Endothelial cell of umbilical vein (primary cell): ENCODE measurements at regions not wholly inside any gene's neighbourhood (a gene's known extent, or its start where the extent isn't known, plus 50 kb on each side); places are given as distances from the start of the nearest gene placed in this dataset.

Source experiments
- BruUV-seq: library from RNA; stranded (reverse); fragments of 400-500 nt; replicated peaks from 2 replicates; lab custom pipeline; 2021; lab: Mats Ljungman, UMichigan
- CTCF ChIA-PET: fragments of 300-600, 350-600 bp; sonication (Branson Sonifier 250); formaldehyde crosslinking; loops from one replicate; lab custom pipeline; 2021; ENCODE audit warnings: antibody characterized with exemption, inconsistent platforms; lab: Charles Lee
- POLR2A ChIA-PET: fragments of 300-600, 350-600 bp; sonication (Branson Sonifier 250); formaldehyde crosslinking; loops from one replicate; lab custom pipeline; 2021; ENCODE audit warnings: antibody characterized with exemption, inconsistent platforms; lab: Charles Lee
- DNase-seq: peaks from one replicate; pipeline ENCODE4 v3.0.0-alpha.2; 2011; ENCODE audit warnings: low read depth, low spot score
- FAIRE-seq: peaks from 2 replicates; lab custom pipeline; 2011; peaks lifted over from hg19 to GRCh38; lab: Jason Lieb, UNC
- H2AFZ ChIP-seq: 2 replicates; pipeline ENCODE4 v1.6.0; 2012; ENCODE audit warnings: low read depth, low read length, control low read depth, inconsistent platforms
- H3K27ac ChIP-seq: 2 replicates; pipeline ENCODE4 v1.5.1; 2011; ENCODE audit warnings: low read depth, mild to moderate bottlenecking, control low read depth, low read length, moderate library complexity; ENCODE audit not compliant: insufficient read depth
- H3K27me3 ChIP-seq, 2 experiments: 2 replicates each; pipeline versions ENCODE4 v1.6.0 to v1.6.1; 2011; ENCODE audit warnings: low read length in 2 of 2, mixed read lengths in 1 of 2; ENCODE audit not compliant: control insufficient read depth in 2 of 2, insufficient read depth in 2 of 2
- H3K36me3 ChIP-seq, 2 experiments: 2 replicates in 1 of 2; 3 replicates in 1 of 2; pipeline ENCODE4 v1.5.1; 2011; ENCODE audit warnings: low read length in 2 of 2, mild to moderate bottlenecking in 1 of 2, moderate library complexity in 1 of 2; ENCODE audit not compliant: control insufficient read depth in 2 of 2, insufficient read depth in 2 of 2; ENCODE audit errors: extremely low read depth in 1 of 2
- H3K4me1 ChIP-seq: 3 replicates; pipeline ENCODE4 v1.5.1; 2011; ENCODE audit warnings: mild to moderate bottlenecking, low read length; ENCODE audit not compliant: control insufficient read depth, insufficient read depth; ENCODE audit errors: extremely low read depth
- H3K4me2 ChIP-seq: 2 replicates; pipeline ENCODE4 v1.6.1; 2011; ENCODE audit warnings: low read length, control low read depth, mixed read lengths; ENCODE audit not compliant: insufficient read depth
- H3K4me3 ChIP-seq, 3 experiments: fragments of 200-600 bp in 1 of 3; sonication (generic), shearing (Covaris generic) in 1 of 3; replicated peaks in 1 of 3; 2 replicates each; pipeline ENCODE4 v1.5.1; 2011 to 2016; ENCODE audit warnings: control low read depth in 3 of 3, low read length in 3 of 3, mild to moderate bottlenecking in 2 of 3, inconsistent platforms in 1 of 3, low read depth in 1 of 3, moderate library complexity in 1 of 3; ENCODE audit not compliant: insufficient read depth in 1 of 3
- H3K79me2 ChIP-seq: 2 replicates; pipeline ENCODE4 v1.6.0; 2012; ENCODE audit warnings: low read length, inconsistent platforms; ENCODE audit not compliant: control insufficient read depth, insufficient read depth
- H3K9ac ChIP-seq: replicated peaks from 2 replicates; pipeline ENCODE3; 2011; ENCODE audit warnings: low read length, control low read depth; ENCODE audit not compliant: insufficient read depth; ENCODE audit errors: extremely low read depth
- H3K9me1 ChIP-seq: replicated peaks from 3 replicates; pipeline ENCODE4 v1.6.0; 2011; ENCODE audit warnings: mild to moderate bottlenecking, low read length; ENCODE audit not compliant: control insufficient read depth, insufficient read depth; ENCODE audit errors: extremely low read depth
- H3K9me3 ChIP-seq: replicated peaks from 2 replicates; pipeline ENCODE4 v1.5.1; 2012; ENCODE audit warnings: low read length, inconsistent platforms; ENCODE audit not compliant: control insufficient read depth, insufficient read depth
- H4K20me1 ChIP-seq: replicated peaks from 2 replicates; pipeline ENCODE3; 2011; ENCODE audit warnings: mild to moderate bottlenecking, low read length; ENCODE audit not compliant: control insufficient read depth, insufficient read depth; ENCODE audit errors: extremely low read depth
- EZH2 ChIP-seq: IDR thresholded peaks from 2 replicates; pipeline ENCODE4 v1.6.1; 2012; ENCODE audit warnings: borderline replicate concordance, low read depth, mild to moderate bottlenecking, moderate library complexity, low read length, inconsistent platforms; ENCODE audit not compliant: severe bottlenecking
- FOS ChIP-seq: IDR thresholded peaks from 2 replicates; pipeline ENCODE4 v1.6.1; 2011; ENCODE audit warnings: mild to moderate bottlenecking, low read length, moderate library complexity, borderline replicate concordance; ENCODE audit not compliant: insufficient read depth
- GATA2 ChIP-seq: IDR thresholded peaks from 2 replicates; pipeline ENCODE4 v1.7.0; 2011; ENCODE audit warnings: low read depth, mild to moderate bottlenecking, moderate library complexity, mixed read lengths, low read length; ENCODE audit not compliant: insufficient read length, insufficient read depth
- JUN ChIP-seq: IDR thresholded peaks from 2 replicates; pipeline ENCODE4 v1.6.1; 2011; ENCODE audit warnings: borderline replicate concordance, low read depth; ENCODE audit not compliant: insufficient read length, insufficient read depth
- MYC ChIP-seq: IDR thresholded peaks from one replicate; pipeline ENCODE4 v1.6.1; 2011; ENCODE audit warnings: mild to moderate bottlenecking, low read depth, low read length
- POLR2A ChIP-seq: IDR thresholded peaks from 2 replicates; pipeline ENCODE4 v1.6.1; 2012; ENCODE audit warnings: low read depth, mild to moderate bottlenecking, control low read depth, low read length
- POLR2AphosphoS5 ChIP-seq: IDR thresholded peaks from 2 replicates; pipeline ENCODE4 v1.6.1; 2012; ENCODE audit warnings: low read depth, mild to moderate bottlenecking, control low read depth, low read length, moderate library complexity; ENCODE audit not compliant: insufficient read depth
- dilution Hi-C: fragments of 300-500 bp; cut with MboI; formaldehyde crosslinking; loops from one replicate; pipeline ENCODE4 v1.15.0; 2019; ENCODE audit warnings: low sequenced_read_pairs; ENCODE audit not compliant: extremely low pct_ligation_motif_present
- intact Hi-C: fragments of 100-400 bp; cut with micrococcal nuclease; formaldehyde crosslinking; loops from one replicate; pipeline ENCODE4 v1.10.0; 2022
- TF ChIP-seq, protein P1 (sequence below), 2 donors: IDR thresholded peaks; 1 replicate in 1 of 2; 2 replicates in 1 of 2; pipeline ENCODE4 v1.5.1; 2011; ENCODE audit warnings: low read length in 2 of 2, mild to moderate bottlenecking in 2 of 2, moderate library complexity in 2 of 2, control low read depth in 1 of 2, inconsistent platforms in 1 of 2, low read depth in 1 of 2; ENCODE audit not compliant: insufficient read depth in 1 of 2; ENCODE audit errors: extremely low read depth in 1 of 2
- TF ChIP-seq, protein P2 (sequence below): IDR thresholded peaks from 2 replicates; pipeline ENCODE4 v1.6.1; 2011; ENCODE audit not compliant: insufficient read depth, insufficient read length

DNA sequence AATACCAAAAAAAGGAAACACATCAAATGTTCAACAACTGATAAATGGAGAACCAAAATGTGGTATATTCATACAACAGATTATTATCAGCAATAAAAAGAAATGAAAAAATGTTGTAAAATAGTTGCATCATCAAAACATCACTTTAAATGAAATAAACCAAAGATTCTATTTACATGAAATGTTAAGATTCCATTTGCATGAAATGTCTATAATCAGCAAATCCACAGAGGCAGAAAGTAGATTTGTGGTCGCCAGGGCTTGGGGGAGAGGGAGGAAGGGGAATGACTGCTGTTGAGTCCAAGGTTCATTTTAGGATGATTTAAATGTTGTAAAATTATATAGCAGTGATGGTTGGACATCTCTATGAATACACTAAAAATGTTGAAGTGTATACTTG, 181.9 kb downstream of the RTP5 start:
- TF ChIP-seq FOS (no peak), POLR2A (no peak)
- POLR2A ChIA-PET, result no interaction called here
- H3K4me2 ChIP-seq, result no peak overlapping the region
- no peak for DNase-seq
- no peak overlapping the region for H3K27ac ChIP-seq
- intact Hi-C loops (no loop called here), dilution Hi-C loops (no loop called here)
- H2AFZ ChIP-seq, result no peak overlapping the region
- peaks cover 0 to 22% of the 10 kb centered on the region in 2 experiments for H3K27me3 ChIP-seq
- no peaks in the 10 kb centered on the region for H3K79me2 ChIP-seq
- no peaks in the 10 kb centered on the region for H3K36me3 ChIP-seq
- CTCF ChIA-PET, result no interaction called here
- H3K4me1 ChIP-seq, result no peaks in the 10 kb centered on the region
- H3K9me1 ChIP-seq, result no peaks in the 10 kb centered on the region
- no peaks in the 10 kb centered on the region for H4K20me1 ChIP-seq
- BruUV-seq, result no TSS peak
- H3K4me3 ChIP-seq, result no peak overlapping the region
- no peak for FAIRE-seq
- H3K9ac ChIP-seq, result no peak overlapping the region
- H3K9me3 ChIP-seq, result no peaks in the 10 kb centered on the region

DNA sequence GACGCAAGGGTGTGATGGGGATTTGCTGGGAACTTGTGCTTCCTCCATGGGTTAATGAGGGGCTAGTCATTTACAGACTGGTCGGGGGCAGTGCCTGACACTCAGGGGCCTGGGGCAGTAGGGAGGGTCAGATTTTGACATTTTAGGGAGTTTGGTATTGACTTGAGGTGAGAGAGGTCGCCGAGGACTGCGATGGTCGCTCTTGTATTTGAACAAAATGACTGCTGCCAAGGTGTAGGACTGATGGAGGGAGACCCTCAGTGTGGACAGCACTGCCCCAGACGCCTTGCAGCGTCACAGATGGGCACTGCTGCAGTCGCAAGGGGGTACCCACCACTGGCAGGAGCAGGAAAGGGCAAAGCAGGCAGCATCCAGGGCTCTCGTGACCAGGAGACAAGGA, 182.9 kb downstream of the RTP5 start:
- FAIRE-seq (no peak), DNase-seq (no peak)
- ChIA-PET POLR2A (no interaction called here), CTCF (no interaction called here)
- Histone ChIP-seq H4K20me1 (no peaks in the 10 kb centered on the region), H2AFZ (no peak overlapping the region), H3K27ac (no peak overlapping the region), H3K4me2 (no peak overlapping the region), H3K9me1 (no peaks in the 10 kb centered on the region), H3K9me3 (no peaks in the 10 kb centered on the region), H3K4me1 (no peaks in the 10 kb centered on the region), H3K27me3 (peaks cover 0 to 22% of the 10 kb centered on the region in 2 experiments), H3K4me3 (no peak overlapping the region), H3K9ac (no peak overlapping the region), H3K36me3 (no peaks in the 10 kb centered on the region), H3K79me2 (no peaks in the 10 kb centered on the region)
- intact Hi-C loops (no loop called here), dilution Hi-C loops (no loop called here)
- no TSS peak for BruUV-seq
- no peak for TF ChIP-seq GATA2
- TF ChIP-seq EZH2, result no peak
- no peak for TF ChIP-seq JUN
- no peak for TF ChIP-seq POLR2A
- TF ChIP-seq, protein P1, sequence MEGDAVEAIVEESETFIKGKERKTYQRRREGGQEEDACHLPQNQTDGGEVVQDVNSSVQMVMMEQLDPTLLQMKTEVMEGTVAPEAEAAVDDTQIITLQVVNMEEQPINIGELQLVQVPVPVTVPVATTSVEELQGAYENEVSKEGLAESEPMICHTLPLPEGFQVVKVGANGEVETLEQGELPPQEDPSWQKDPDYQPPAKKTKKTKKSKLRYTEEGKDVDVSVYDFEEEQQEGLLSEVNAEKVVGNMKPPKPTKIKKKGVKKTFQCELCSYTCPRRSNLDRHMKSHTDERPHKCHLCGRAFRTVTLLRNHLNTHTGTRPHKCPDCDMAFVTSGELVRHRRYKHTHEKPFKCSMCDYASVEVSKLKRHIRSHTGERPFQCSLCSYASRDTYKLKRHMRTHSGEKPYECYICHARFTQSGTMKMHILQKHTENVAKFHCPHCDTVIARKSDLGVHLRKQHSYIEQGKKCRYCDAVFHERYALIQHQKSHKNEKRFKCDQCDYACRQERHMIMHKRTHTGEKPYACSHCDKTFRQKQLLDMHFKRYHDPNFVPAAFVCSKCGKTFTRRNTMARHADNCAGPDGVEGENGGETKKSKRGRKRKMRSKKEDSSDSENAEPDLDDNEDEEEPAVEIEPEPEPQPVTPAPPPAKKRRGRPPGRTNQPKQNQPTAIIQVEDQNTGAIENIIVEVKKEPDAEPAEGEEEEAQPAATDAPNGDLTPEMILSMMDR (IDR thresholded peaks at IDR 0.05; ENCODE audit: extremely low read depth in 1 of 2, insufficient read depth in 1 of 2, low read depth in 1 of 2, low read length in 2 of 2), result no peak
- no peak for TF ChIP-seq MYC
- TF ChIP-seq POLR2AphosphoS5, result no peak
- no peak for TF ChIP-seq FOS
- TF ChIP-seq, protein P2, sequence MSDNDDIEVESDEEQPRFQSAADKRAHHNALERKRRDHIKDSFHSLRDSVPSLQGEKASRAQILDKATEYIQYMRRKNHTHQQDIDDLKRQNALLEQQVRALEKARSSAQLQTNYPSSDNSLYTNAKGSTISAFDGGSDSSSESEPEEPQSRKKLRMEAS, result no peak
